Astrocyte (in vitro differentiated cells and primary cell): ENCODE measurements at regions not wholly inside any gene's neighbourhood (a gene's known extent, or its start where the extent isn't known, plus 50 kb on each side); places are given as distances from the start of the nearest gene placed in this dataset.

Experiments
- DNase-seq: peaks from one replicate; pipeline ENCODE4 v3.0.0-alpha.2; 2010; ENCODE audit warnings: low read depth
- FAIRE-seq: peaks from 2 replicates; lab custom pipeline; 2011; peaks lifted over from hg19 to GRCh38; lab: Jason Lieb, UNC
- H2AFZ ChIP-seq: 2 replicates; pipeline ENCODE4 v1.6.0; 2012; ENCODE audit warnings: low read depth, low read length, inconsistent platforms
- H3K27ac ChIP-seq: 2 replicates; pipeline ENCODE4 v1.5.1; 2011; ENCODE audit warnings: low read depth, low read length, inconsistent platforms
- H3K27me3 ChIP-seq: 2 replicates; pipeline ENCODE4 v1.6.0; 2011; ENCODE audit warnings: low read length, inconsistent platforms; ENCODE audit not compliant: insufficient read depth
- H3K36me3 ChIP-seq: 2 replicates; pipeline ENCODE4 v1.5.1; 2011; ENCODE audit warnings: low read length, inconsistent platforms; ENCODE audit not compliant: insufficient read depth
- H3K4me1 ChIP-seq: 2 replicates; pipeline ENCODE4 v1.5.1; 2011; ENCODE audit warnings: low read length, inconsistent platforms; ENCODE audit not compliant: insufficient read depth
- H3K4me2 ChIP-seq: 2 replicates; pipeline ENCODE4 v1.6.0; 2012; ENCODE audit warnings: low read length, inconsistent platforms
- H3K4me3 ChIP-seq: 2 replicates; pipeline ENCODE4 v1.5.1; 2011; ENCODE audit warnings: low read depth, mild to moderate bottlenecking, low read length, inconsistent platforms; ENCODE audit not compliant: insufficient read depth
- H3K79me2 ChIP-seq: 2 replicates; pipeline ENCODE4 v1.6.0; 2012; ENCODE audit warnings: mild to moderate bottlenecking, low read length, inconsistent platforms; ENCODE audit not compliant: insufficient read depth
- H3K9ac ChIP-seq: 2 replicates; pipeline ENCODE4 v1.6.0; 2012; ENCODE audit warnings: mild to moderate bottlenecking, low read length, inconsistent platforms
- H3K9me3 ChIP-seq: 2 replicates; pipeline ENCODE4 v1.5.1; 2012; ENCODE audit warnings: low read depth, mild to moderate bottlenecking, low read length, inconsistent platforms; ENCODE audit not compliant: insufficient read depth
- H4K20me1 ChIP-seq: 2 replicates; pipeline ENCODE4 v1.6.0; 2012; ENCODE audit warnings: low read length, inconsistent platforms; ENCODE audit not compliant: insufficient read depth
- H3K27ac Mint-ChIP-seq: one replicate; pipeline ENCODE4 v1.8.0; 2021; ENCODE audit warnings: mild to moderate bottlenecking, mixed read lengths; ENCODE audit not compliant: unreplicated experiment
- H3K27me3 Mint-ChIP-seq: one replicate; pipeline ENCODE4 v1.8.0; 2021; ENCODE audit warnings: low read depth, mixed read lengths; ENCODE audit not compliant: unreplicated experiment
- H3K36me3 Mint-ChIP-seq: one replicate; pipeline ENCODE4 v1.8.0; 2021; ENCODE audit warnings: low read depth, mixed read lengths; ENCODE audit not compliant: unreplicated experiment
- H3K4me1 Mint-ChIP-seq: one replicate; pipeline ENCODE4 v1.8.0; 2021; ENCODE audit warnings: low read depth, mixed read lengths; ENCODE audit not compliant: unreplicated experiment
- H3K4me3 Mint-ChIP-seq: one replicate; pipeline ENCODE4 v1.8.0; 2021; ENCODE audit warnings: mild to moderate bottlenecking, moderate library complexity, mixed read lengths; ENCODE audit not compliant: unreplicated experiment
- H3K9me3 Mint-ChIP-seq: one replicate; pipeline ENCODE4 v1.8.0; 2021; ENCODE audit warnings: mild to moderate bottlenecking, mixed read lengths; ENCODE audit not compliant: unreplicated experiment
- CTCF ChIP-seq: IDR thresholded peaks from 2 replicates; pipeline ENCODE4 v1.5.1; 2011; ENCODE audit warnings: low read depth, mild to moderate bottlenecking, inconsistent platforms, low read length, moderate library complexity; ENCODE audit not compliant: insufficient read depth
- EZH2 ChIP-seq: IDR thresholded peaks from 2 replicates; pipeline ENCODE4 v1.6.1; 2012; ENCODE audit warnings: mild to moderate bottlenecking, low read length, inconsistent platforms; ENCODE audit not compliant: insufficient read depth

DNA sequence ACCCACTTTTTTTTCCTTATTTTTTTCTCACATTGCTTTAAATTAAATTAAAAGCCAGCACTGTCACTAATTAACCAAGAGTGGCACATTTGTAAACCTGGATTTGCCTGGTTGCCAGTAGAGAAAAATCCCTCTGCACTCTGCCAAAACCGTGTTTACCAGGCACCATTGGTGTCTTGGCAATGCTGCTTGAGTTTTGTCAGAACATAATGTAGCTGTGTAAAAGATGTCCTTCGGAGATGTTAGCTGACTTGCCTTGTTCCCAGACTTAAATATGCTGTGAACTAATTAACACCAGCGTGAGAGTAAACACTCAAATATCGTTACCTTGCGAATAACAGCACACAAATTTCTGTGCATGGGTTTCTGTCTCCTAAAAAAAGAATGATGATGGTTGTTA is 694.9 kb upstream of the ID4 start:
- Mint-ChIP-seq H3K27me3 (no peaks in the 10 kb centered on the region), H3K4me3 (no peak overlapping the region), H3K4me1 (peaks cover 1% of the 10 kb centered on the region), H3K27ac (no peak overlapping the region), H3K36me3 (no peaks in the 10 kb centered on the region), H3K9me3 (no peaks in the 10 kb centered on the region)
- Histone ChIP-seq H3K9me3 (no peaks in the 10 kb centered on the region), H3K9ac (no peak overlapping the region), H3K27ac (no peak overlapping the region), H2AFZ (no peak overlapping the region), H3K79me2 (no peaks in the 10 kb centered on the region), H3K4me3 (no peak overlapping the region), H3K4me2 (no peak overlapping the region), H4K20me1 (no peaks in the 10 kb centered on the region), H3K36me3 (no peaks in the 10 kb centered on the region), H3K4me1 (no peaks in the 10 kb centered on the region), H3K27me3 (no peaks in the 10 kb centered on the region)
- FAIRE-seq, result no peak
- no peak for DNase-seq
- TF ChIP-seq EZH2 (no peak), CTCF (no peak)

DNA sequence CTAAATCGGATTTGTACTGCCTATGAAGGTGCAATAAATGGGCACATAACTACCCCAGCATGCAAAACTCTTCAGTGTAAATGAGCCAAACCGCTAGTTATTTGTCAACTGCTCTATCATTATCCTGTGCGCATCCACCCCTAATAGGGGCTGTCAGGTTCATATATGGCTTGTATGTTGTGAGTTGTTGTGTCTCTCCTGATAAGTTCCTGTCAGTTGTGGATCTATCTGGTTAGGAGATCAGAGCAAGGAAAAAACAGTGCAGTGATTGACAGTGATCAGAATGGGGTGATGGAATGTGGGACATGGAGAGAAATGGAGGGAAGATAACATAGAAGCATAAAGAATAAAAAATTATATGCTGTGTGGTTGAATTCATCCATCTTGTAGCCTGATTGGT is 686.9 kb upstream of the ID4 start:
- FAIRE-seq (no peak), DNase-seq (no peak)
- Histone ChIP-seq H3K36me3 (no peaks in the 10 kb centered on the region), H3K27me3 (no peaks in the 10 kb centered on the region), H3K9me3 (no peaks in the 10 kb centered on the region), H3K4me1 (no peaks in the 10 kb centered on the region), H2AFZ (no peak overlapping the region), H3K9ac (no peak overlapping the region), H3K27ac (no peak overlapping the region), H4K20me1 (no peaks in the 10 kb centered on the region), H3K4me2 (no peak overlapping the region), H3K4me3 (no peak overlapping the region), H3K79me2 (no peaks in the 10 kb centered on the region)
- TF ChIP-seq EZH2, result no peak
- TF ChIP-seq CTCF, result no peak
- H3K4me1 Mint-ChIP-seq, result peaks cover 13% of the 10 kb centered on the region
- no peak overlapping the region for H3K4me3 Mint-ChIP-seq
- peaks cover 2% of the 10 kb centered on the region for H3K9me3 Mint-ChIP-seq
- H3K27me3 Mint-ChIP-seq, result no peaks in the 10 kb centered on the region
- peaks cover 3% of the 10 kb centered on the region for H3K36me3 Mint-ChIP-seq
- H3K27ac Mint-ChIP-seq, result no peak overlapping the region

GRCh38 chr6:19153270-19153980 is 683.7 kb upstream of the ID4 start:
- H3K9me3 ChIP-seq, result no peaks in the 10 kb centered on the region
- H3K4me2 ChIP-seq, result no peak overlapping the region
- H2AFZ ChIP-seq, result no peak overlapping the region
- H3K27me3 Mint-ChIP-seq, result no peaks in the 10 kb centered on the region
- H3K4me3 Mint-ChIP-seq, result peak overlapping the region; percentile 14
- H3K4me1 ChIP-seq, result no peaks in the 10 kb centered on the region
- H4K20me1 ChIP-seq, result no peaks in the 10 kb centered on the region
- peaks cover 3% of the 10 kb centered on the region for H3K36me3 Mint-ChIP-seq
- no peaks in the 10 kb centered on the region for H3K36me3 ChIP-seq
- H3K27ac Mint-ChIP-seq, result peak overlapping the region; percentile 89
- peaks cover 2% of the 10 kb centered on the region for H3K9me3 Mint-ChIP-seq
- H3K79me2 ChIP-seq, result no peaks in the 10 kb centered on the region
- peak; percentile 70 for DNase-seq
- no peaks in the 10 kb centered on the region for H3K27me3 ChIP-seq
- H3K27ac ChIP-seq, result peak overlapping the region; percentile 73
- no peak for FAIRE-seq
- no peak overlapping the region for H3K4me3 ChIP-seq
- H3K9ac ChIP-seq, result peak overlapping the region; percentile 14
- TF ChIP-seq CTCF (no peak), EZH2 (no peak)
- H3K4me1 Mint-ChIP-seq, result peaks cover 17% of the 10 kb centered on the region
